RWPE2 (cell line): ENCODE measurements at regions not wholly inside any gene's neighbourhood (a gene's known extent, or its start where the extent isn't known, plus 50 kb on each side); places are given as distances from the start of the nearest gene placed in this dataset.

ENCODE experiments used
- ATAC-seq: fragments of 200-7000 bp; cut with Tn5 transposase; 3 replicates; pipeline ENCODE4 v1.9.1; 2021; ENCODE audit warnings: low read depth
- DNase-seq: peaks from one replicate; pipeline ENCODE4 v3.0.0-alpha.2; 2020; ENCODE audit warnings: low spot score
- H3K27ac ChIP-seq: fragments of 450-650 bp; 2 replicates; pipeline ENCODE4 v1.5.1; 2017; ENCODE audit warnings: mild to moderate bottlenecking; ENCODE audit not compliant: poor library complexity, severe bottlenecking
- H3K27me3 ChIP-seq: fragments of 250-450 bp; sonication (Bioruptor Pico); 2 replicates; pipeline ENCODE4 v1.5.1; 2021; ENCODE audit warnings: mild to moderate bottlenecking, moderate library complexity; ENCODE audit not compliant: insufficient read depth, poor library complexity, severe bottlenecking
- H3K36me3 ChIP-seq: fragments of 250-450 bp; sonication (Bioruptor Pico); 2 replicates; pipeline ENCODE4 v1.5.1; 2020; ENCODE audit warnings: low read depth, mild to moderate bottlenecking, moderate library complexity
- H3K4me1 ChIP-seq: fragments of 250-450 bp; sonication (Bioruptor Pico); 2 replicates; pipeline ENCODE4 v1.5.1; 2021; ENCODE audit warnings: mild to moderate bottlenecking, moderate library complexity; ENCODE audit not compliant: insufficient read depth, poor library complexity, severe bottlenecking
- H3K4me3 ChIP-seq: fragments of 250-450 bp; sonication (Bioruptor Pico); 2 replicates; pipeline ENCODE4 v1.5.1; 2021; ENCODE audit warnings: mild to moderate bottlenecking, moderate library complexity; ENCODE audit not compliant: severe bottlenecking
- H3K9me3 ChIP-seq: fragments of 250-450 bp; sonication (Bioruptor Pico); 2 replicates; pipeline ENCODE4 v1.5.1; 2021; ENCODE audit warnings: mild to moderate bottlenecking, moderate library complexity; ENCODE audit not compliant: severe bottlenecking
- CTCF ChIP-seq: fragments of 450-650 bp; IDR thresholded peaks from one replicate; pipeline ENCODE4 v1.5.1; 2017; ENCODE audit warnings: mild to moderate bottlenecking, moderate library complexity; ENCODE audit not compliant: poor library complexity, severe bottlenecking

- Histone ChIP-seq H3K4me1 (no peaks in the 10 kb centered on the region), H3K9me3 (no peaks in the 10 kb centered on the region), H3K36me3 (no peaks in the 10 kb centered on the region), H3K4me3 (no peak overlapping the region), H3K27me3 (no peaks in the 10 kb centered on the region), H3K27ac (no peak overlapping the region)
- ATAC-seq (no peak), DNase-seq (no peak)
- TF ChIP-seq CTCF: no peak
These were observed 267.3 kb downstream of the TFAP2C start for GRCh38 chr20:56896447-56896846.

- no peaks in the 10 kb centered on the region for H3K27me3 ChIP-seq
- H3K4me1 ChIP-seq: no peaks in the 10 kb centered on the region
- H3K4me3 ChIP-seq: no peak overlapping the region
- ATAC-seq: no peak
- no peaks in the 10 kb centered on the region for H3K9me3 ChIP-seq
- no peaks in the 10 kb centered on the region for H3K36me3 ChIP-seq
- no peak overlapping the region for H3K27ac ChIP-seq
- TF ChIP-seq CTCF: no peak
- no peak for DNase-seq
These were observed 268.3 kb downstream of the TFAP2C start for GRCh38 chr20:56897318-56897957.

- TF ChIP-seq CTCF: no peak
- no peaks in the 10 kb centered on the region for H3K27me3 ChIP-seq
- ATAC-seq (no peak), DNase-seq (no peak)
- no peaks in the 10 kb centered on the region for H3K4me1 ChIP-seq
- no peaks in the 10 kb centered on the region for H3K36me3 ChIP-seq
- no peaks in the 10 kb centered on the region for H3K9me3 ChIP-seq
- no peak overlapping the region for H3K4me3 ChIP-seq
- H3K27ac ChIP-seq: no peak overlapping the region
These were observed 268.8 kb downstream of the TFAP2C start for GRCh38 chr20:56897958-56898349.

GRCh38 chr20:56899506-56899905 is 270.4 kb downstream of the TFAP2C start:
- no peaks in the 10 kb centered on the region for H3K4me1 ChIP-seq
- TF ChIP-seq CTCF: no peak
- no peaks in the 10 kb centered on the region for H3K36me3 ChIP-seq
- DNase-seq (no peak), ATAC-seq (no peak)
- H3K9me3 ChIP-seq: no peaks in the 10 kb centered on the region
- H3K4me3 ChIP-seq: no peak overlapping the region
- H3K27me3 ChIP-seq: no peaks in the 10 kb centered on the region
- no peak overlapping the region for H3K27ac ChIP-seq

GRCh38 chr20:56900252-56900651 is 271.1 kb downstream of the TFAP2C start:
- H3K27me3 ChIP-seq: no peaks in the 10 kb centered on the region
- no peak overlapping the region for H3K27ac ChIP-seq
- no peaks in the 10 kb centered on the region for H3K36me3 ChIP-seq
- no peak overlapping the region for H3K4me3 ChIP-seq
- no peaks in the 10 kb centered on the region for H3K9me3 ChIP-seq
- no peak for ATAC-seq
- no peak for TF ChIP-seq CTCF
- H3K4me1 ChIP-seq: no peaks in the 10 kb centered on the region
- no peak for DNase-seq
